ENCODE measurements at regions not wholly inside any gene's neighbourhood (a gene's known extent, or its start where the extent isn't known, plus 50 kb on each side); places are given as distances from the start of the nearest gene placed in this dataset.

DNA sequence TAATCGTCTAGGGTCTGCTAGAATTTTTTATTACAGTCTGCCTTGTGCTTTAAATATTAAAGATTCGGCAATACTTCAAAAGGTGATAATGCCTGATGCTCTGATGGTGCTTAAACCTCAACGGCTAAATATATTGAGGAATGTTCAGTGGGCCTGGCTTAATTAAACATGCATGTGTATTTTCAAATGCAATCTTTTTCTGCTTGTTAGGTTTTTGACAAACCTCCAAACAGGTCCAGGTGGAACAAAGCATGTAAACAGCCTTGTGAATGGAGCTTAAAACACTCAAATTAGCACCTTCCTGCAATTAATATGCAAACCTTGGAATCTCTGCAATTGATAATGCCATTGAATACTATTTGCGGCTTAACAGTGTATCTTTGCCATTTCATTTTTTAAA, 334.9 kb downstream of the BARHL2 start:
- BruUV-seq (replicated peaks): no TSS peak
- RAD21 ChIA-PET (ENCODE audit: low non-redundant PET in 1 of 2, low total read pairs in 2 of 2, uncharacterized antibody in 2 of 2, unreplicated experiment in 2 of 2): no interaction called here
- CTCF ChIA-PET: no interaction called here

GRCh38 chr1:90381598-90381997, 335.5 kb downstream of the BARHL2 start:
- Histone ChIP-seq H3K27ac (ENCODE audit: low read depth, low read length) (no peak overlapping the region), H3K9me3 (ENCODE audit: control insufficient read depth in 1 of 2, insufficient read depth in 1 of 2, low read depth in 1 of 2, low read length in 2 of 2) (0 out of 4 replicates have a peak, but pooled peaks cover 0 to 2% of the 10 kb centered on the region in 2 experiments), H3K4me3 (replicated peaks in 1 of 2; ENCODE audit: low read depth in 1 of 2, low read length in 2 of 2) (no peak overlapping the region), H3K9me2 (ENCODE audit: insufficient read depth) (no peaks in the 10 kb centered on the region), H4K20me1 (ENCODE audit: insufficient read depth) (no peaks in the 10 kb centered on the region), H3K9ac (ENCODE audit: low read length) (no peak overlapping the region), H3K36me3 (ENCODE audit: control insufficient read depth in 1 of 2, insufficient read depth in 2 of 2, low read length in 2 of 2) (no peaks in the 10 kb centered on the region), H3K27me3 (ENCODE audit: insufficient read depth, low read length) (peaks cover 39% of the 10 kb centered on the region), H2AFZ (ENCODE audit: low read depth, low read length, poor library complexity, severe bottlenecking) (no peak overlapping the region), H3K79me2 (ENCODE audit: insufficient read depth, low read length) (no peaks in the 10 kb centered on the region), H3K4me1 (ENCODE audit: control insufficient read depth in 1 of 2, insufficient read depth in 2 of 2, low read length in 2 of 2) (no peaks in the 10 kb centered on the region), H3K4me2 (ENCODE audit: low read length) (no peak overlapping the region)
- CTCF ChIA-PET: no interaction called here
- ATAC-seq (no peak), DNase-seq (ENCODE audit: low read depth, low spot score) (no peak)
- POLR2A ChIA-PET: no interaction called here
- RAD21 ChIA-PET (ENCODE audit: low non-redundant PET in 1 of 2, low total read pairs in 2 of 2, uncharacterized antibody in 2 of 2, unreplicated experiment in 2 of 2): no interaction called here
- no TSS peak for BruUV-seq (replicated peaks)
- TF ChIP-seq EZH2phosphoT487 (IDR thresholded peaks at IDR 0.05; ENCODE audit: borderline replicate concordance) (no peak), EZH2 (IDR thresholded peaks at IDR 0.05) (no peak), CBX3 (IDR thresholded peaks at IDR 0.05; ENCODE audit: low read depth) (no peak), FOSL1 (IDR thresholded peaks at IDR 0.05; ENCODE audit: low read depth) (no peak), JUND (IDR thresholded peaks at IDR 0.05) (no peak), ZFX (IDR thresholded peaks at IDR 0.05) (no peak), RAD21 (IDR thresholded peaks at IDR 0.05; ENCODE audit: low read depth) (no peak), ATF3 (IDR thresholded peaks at IDR 0.05) (no peak), CTCF (IDR thresholded peaks at IDR 0.05 in 2 of 3, conservative IDR thresholded peaks at IDR 0.05 in 1 of 3; ENCODE audit: borderline replicate concordance in 1 of 3, insufficient read depth in 1 of 3, low read depth in 2 of 3, low read length in 2 of 3) (no peak), CEBPB (IDR thresholded peaks at IDR 0.05; ENCODE audit: low read depth) (no peak)
- TF ChIP-seq, protein P1, sequence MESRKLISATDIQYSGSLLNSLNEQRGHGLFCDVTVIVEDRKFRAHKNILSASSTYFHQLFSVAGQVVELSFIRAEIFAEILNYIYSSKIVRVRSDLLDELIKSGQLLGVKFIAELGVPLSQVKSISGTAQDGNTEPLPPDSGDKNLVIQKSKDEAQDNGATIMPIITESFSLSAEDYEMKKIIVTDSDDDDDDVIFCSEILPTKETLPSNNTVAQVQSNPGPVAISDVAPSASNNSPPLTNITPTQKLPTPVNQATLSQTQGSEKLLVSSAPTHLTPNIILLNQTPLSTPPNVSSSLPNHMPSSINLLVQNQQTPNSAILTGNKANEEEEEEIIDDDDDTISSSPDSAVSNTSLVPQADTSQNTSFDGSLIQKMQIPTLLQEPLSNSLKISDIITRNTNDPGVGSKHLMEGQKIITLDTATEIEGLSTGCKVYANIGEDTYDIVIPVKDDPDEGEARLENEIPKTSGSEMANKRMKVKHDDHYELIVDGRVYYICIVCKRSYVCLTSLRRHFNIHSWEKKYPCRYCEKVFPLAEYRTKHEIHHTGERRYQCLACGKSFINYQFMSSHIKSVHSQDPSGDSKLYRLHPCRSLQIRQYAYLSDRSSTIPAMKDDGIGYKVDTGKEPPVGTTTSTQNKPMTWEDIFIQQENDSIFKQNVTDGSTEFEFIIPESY (IDR thresholded peaks at IDR 0.05; ENCODE audit: extremely low read depth, insufficient replicate concordance, low read length): no peak
- intact Hi-C loops (cut with micrococcal nuclease): no loop called here

More for the DNA sequence above, 334.9 kb downstream of the BARHL2 start:
- POLR2A ChIA-PET: no interaction called here
- no peaks in the 10 kb centered on the region for H3K9me2 ChIP-seq (ENCODE audit: insufficient read depth)
- H3K4me2 ChIP-seq (ENCODE audit: low read length): no peak overlapping the region
- no peak overlapping the region for H3K9ac ChIP-seq (ENCODE audit: low read length)
- H3K4me1 ChIP-seq (ENCODE audit: control insufficient read depth in 1 of 2, insufficient read depth in 2 of 2, low read length in 2 of 2): no peaks in the 10 kb centered on the region
- no peak overlapping the region for H3K27ac ChIP-seq (ENCODE audit: low read depth, low read length)
- no peaks in the 10 kb centered on the region for H4K20me1 ChIP-seq (ENCODE audit: insufficient read depth)
- TF ChIP-seq EGR1 (IDR thresholded peaks at IDR 0.05; ENCODE audit: low read depth): no peak
- no peak for TF ChIP-seq SP1 (IDR thresholded peaks at IDR 0.05; ENCODE audit: low read depth)
- no peak for TF ChIP-seq TCF7L2 (IDR thresholded peaks at IDR 0.05; ENCODE audit: borderline replicate concordance, extremely low read depth, insufficient read depth, insufficient read length)
- TF ChIP-seq ELF1 (IDR thresholded peaks at IDR 0.05; ENCODE audit: borderline replicate concordance, low read depth): no peak
- peaks cover 39% of the 10 kb centered on the region for H3K27me3 ChIP-seq (ENCODE audit: insufficient read depth, low read length)
- H3K9me3 ChIP-seq (ENCODE audit: control insufficient read depth in 1 of 2, insufficient read depth in 1 of 2, low read depth in 1 of 2, low read length in 2 of 2): 0 out of 4 replicates have a peak, but pooled peaks cover 0 to 2% of the 10 kb centered on the region in 2 experiments
- intact Hi-C loops (cut with micrococcal nuclease): no loop called here
- no peaks in the 10 kb centered on the region for H3K79me2 ChIP-seq (ENCODE audit: insufficient read depth, low read length)
- no peak overlapping the region for H3K4me3 ChIP-seq (replicated peaks in 1 of 2; ENCODE audit: low read depth in 1 of 2, low read length in 2 of 2)
- no peak overlapping the region for H2AFZ ChIP-seq (ENCODE audit: low read depth, low read length, poor library complexity, severe bottlenecking)
- no peaks in the 10 kb centered on the region for H3K36me3 ChIP-seq (ENCODE audit: control insufficient read depth in 1 of 2, insufficient read depth in 2 of 2, low read length in 2 of 2)
- ATAC-seq (no peak), DNase-seq (ENCODE audit: low read depth, low spot score) (no peak)
